IMR-90 (cell line): ENCODE measurements at regions not wholly inside any gene's neighbourhood (a gene's known extent, or its start where the extent isn't known, plus 50 kb on each side); places are given as distances from the start of the nearest gene placed in this dataset.

ENCODE experiments used
- CTCF ChIP-seq: conservative IDR thresholded peaks from 2 replicates; pipeline ENCODE4 v1.5.1; 2012; ENCODE audit warnings: mild to moderate bottlenecking, low read depth, low read length, improper control_type of control experiment
- MAFK ChIP-seq: IDR thresholded peaks from 2 replicates; pipeline ENCODE4 v1.6.1; 2012; ENCODE audit warnings: low read depth, low read length, improper control_type of control experiment
- SMC3 ChIP-seq: fragments of 150-350 bp; IDR thresholded peaks from 2 replicates; pipeline ENCODE4 v1.6.1; 2016; ENCODE audit warnings: low read depth, mild to moderate bottlenecking, antibody characterized with exemption, low read length, moderate library complexity

DNA sequence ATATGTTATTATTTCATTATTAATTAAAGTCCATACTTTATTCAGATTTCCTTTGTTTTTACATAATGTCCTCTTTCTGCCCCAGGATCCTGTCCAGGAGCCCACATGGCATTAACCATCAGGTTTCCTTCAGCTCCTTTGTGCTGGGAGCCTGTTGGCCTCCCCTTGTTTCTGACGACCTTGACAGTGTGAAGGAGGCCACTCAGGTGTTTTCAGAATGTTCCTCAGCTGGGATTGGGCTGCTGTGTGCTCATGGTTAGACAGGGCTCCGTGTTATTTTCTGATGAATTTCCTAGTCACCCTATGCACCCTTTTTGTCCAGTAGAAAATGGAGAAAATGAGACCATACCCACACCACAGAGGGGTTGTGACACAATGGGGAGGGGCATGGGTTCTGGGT, 281.0 kb upstream of the FOXF1 start:
- TF ChIP-seq MAFK (no peak), CTCF (no peak), SMC3 (no peak)
